ENCODE measurements at regions not wholly inside any gene's neighbourhood (a gene's known extent, or its start where the extent isn't known, plus 50 kb on each side); places are given as distances from the start of the nearest gene placed in this dataset.

DNA sequence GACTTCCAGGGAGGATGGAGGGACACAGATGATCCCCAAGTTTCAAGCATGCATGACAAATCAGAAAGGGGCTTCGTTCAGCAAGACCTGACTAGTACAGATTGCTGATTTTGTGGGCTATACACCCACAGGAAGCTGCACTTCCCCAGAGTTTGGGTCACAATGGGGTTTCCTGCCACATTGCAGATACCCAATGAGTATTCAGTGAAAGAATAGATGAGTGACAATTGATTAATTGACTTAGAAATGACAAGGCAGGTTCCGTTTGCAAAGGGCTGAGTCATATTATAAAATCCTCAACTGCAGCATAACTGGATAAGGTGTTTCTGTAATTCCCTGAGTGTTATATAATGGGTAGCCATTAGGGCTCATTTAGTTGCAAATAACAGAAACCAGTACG lies 146.6 kb upstream of the TBL1X start:
- TF ChIP-seq, protein P1, sequence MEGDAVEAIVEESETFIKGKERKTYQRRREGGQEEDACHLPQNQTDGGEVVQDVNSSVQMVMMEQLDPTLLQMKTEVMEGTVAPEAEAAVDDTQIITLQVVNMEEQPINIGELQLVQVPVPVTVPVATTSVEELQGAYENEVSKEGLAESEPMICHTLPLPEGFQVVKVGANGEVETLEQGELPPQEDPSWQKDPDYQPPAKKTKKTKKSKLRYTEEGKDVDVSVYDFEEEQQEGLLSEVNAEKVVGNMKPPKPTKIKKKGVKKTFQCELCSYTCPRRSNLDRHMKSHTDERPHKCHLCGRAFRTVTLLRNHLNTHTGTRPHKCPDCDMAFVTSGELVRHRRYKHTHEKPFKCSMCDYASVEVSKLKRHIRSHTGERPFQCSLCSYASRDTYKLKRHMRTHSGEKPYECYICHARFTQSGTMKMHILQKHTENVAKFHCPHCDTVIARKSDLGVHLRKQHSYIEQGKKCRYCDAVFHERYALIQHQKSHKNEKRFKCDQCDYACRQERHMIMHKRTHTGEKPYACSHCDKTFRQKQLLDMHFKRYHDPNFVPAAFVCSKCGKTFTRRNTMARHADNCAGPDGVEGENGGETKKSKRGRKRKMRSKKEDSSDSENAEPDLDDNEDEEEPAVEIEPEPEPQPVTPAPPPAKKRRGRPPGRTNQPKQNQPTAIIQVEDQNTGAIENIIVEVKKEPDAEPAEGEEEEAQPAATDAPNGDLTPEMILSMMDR (IDR thresholded peaks at IDR 0.05), result no peak
- TF ChIP-seq POLR2A (IDR thresholded peaks at IDR 0.05) (no peak), EP300 (IDR thresholded peaks at IDR 0.05; ENCODE audit: low read depth) (no peak)
